ENCODE measurements at regions not wholly inside any gene's neighbourhood (a gene's known extent, or its start where the extent isn't known, plus 50 kb on each side); places are given as distances from the start of the nearest gene placed in this dataset.

GRCh38 chr6:95243053-95243452 is 334.3 kb upstream of the MANEA start:
- no peak for DNase-seq (ENCODE audit: low spot score)

GRCh38 chr6:95244751-95245150 is 332.6 kb upstream of the MANEA start:
- DNase-seq (ENCODE audit: low spot score): no peak

- DNase-seq (ENCODE audit: low spot score): no peak
Observed at GRCh38 chr6:95248499-95248898, 328.8 kb upstream of the MANEA start.

DNA sequence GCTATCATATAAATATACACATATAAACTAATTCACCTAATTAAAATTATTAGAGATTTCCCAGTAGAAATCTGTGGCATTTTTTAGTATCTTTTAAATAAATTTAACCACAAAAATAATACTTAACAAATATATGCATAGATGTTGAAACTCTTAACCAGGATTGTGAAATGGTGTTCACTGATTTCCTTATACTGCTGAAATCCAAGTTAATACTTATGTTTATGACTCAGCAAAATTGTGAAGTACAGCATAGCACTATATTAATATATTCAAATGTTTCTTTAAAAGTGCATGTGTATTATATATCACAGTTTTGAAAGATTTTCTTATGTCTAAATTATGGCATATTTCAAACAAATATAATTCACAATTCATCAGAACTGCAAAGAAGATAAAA is 328.2 kb upstream of the MANEA start:
- no peak for DNase-seq (ENCODE audit: low spot score)

DNA sequence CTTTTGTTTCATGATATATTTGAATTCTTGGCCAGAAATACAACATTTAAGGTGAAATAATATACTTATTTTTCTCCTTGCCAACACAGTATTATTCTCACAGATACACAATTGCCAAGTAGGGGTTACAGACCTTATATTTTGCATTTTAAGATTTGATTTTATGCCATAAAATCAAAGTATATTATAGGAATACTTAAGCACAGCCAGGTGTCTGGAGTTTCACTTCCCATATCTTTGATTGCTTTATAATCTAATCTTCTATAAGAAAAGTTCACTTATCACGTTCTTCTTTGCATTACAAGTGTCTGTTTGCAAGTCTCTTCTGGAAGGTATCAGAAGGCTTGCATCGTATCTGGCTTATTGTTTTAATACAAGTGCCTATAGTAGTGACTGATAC is 327.7 kb upstream of the MANEA start:
- no peak for DNase-seq (ENCODE audit: low spot score)

GRCh38 chr6:95263840-95264239 is 313.5 kb upstream of the MANEA start:
- no peak for DNase-seq (ENCODE audit: low spot score)

- no peak for DNase-seq (ENCODE audit: low spot score)
Observed at GRCh38 chr6:95266537-95267258, 310.6 kb upstream of the MANEA start.

DNA sequence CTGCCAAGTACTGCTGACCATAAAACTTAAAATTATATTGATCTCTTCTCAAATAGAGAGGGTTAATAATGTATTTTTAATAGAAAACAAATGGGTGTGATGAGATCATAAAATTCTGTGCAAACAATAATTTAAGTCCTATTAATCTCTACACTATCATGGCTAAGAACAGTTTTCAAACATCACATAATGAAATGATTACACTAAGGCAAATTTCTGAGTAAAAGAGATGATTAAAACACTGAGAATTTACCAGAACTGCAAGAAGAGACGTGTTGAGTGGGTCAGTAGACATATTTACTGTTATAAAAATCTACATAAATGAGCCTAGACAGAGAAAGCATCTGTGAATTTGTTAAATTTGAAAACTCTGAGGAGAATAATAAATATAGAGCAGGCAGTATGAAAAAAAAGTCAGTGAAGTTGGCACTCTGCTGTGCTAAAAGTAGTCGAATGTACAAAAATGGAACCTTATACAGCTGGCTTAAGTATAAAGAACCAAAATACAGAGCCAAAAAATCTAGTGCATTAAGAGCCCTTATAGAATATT is 302.6 kb upstream of the MANEA start:
- no peak for DNase-seq (ENCODE audit: low spot score)

DNA sequence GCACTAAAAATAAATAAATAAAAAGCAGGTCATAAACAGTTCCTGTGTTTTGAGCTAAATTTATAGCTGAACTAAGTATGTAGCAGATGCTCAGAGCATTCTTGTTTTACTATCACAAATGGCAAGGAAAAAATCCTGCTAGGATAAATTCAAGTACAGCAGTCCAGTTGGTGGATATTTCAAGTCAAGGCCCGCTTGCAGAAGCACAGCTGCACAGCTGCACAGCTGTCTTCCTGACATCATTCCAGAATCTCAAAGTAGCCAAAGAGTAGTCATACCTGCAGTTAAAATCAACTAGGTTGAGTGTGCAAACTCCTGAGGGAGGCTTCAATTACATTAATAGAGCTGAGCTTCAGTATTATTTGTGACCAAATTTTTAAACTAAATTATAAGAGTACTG is 297.7 kb upstream of the MANEA start:
- DNase-seq (ENCODE audit: low spot score): no peak

- peak; percentile 40 for DNase-seq (ENCODE audit: low spot score)
Observed at GRCh38 chr6:95280686-95281273, 296.6 kb upstream of the MANEA start.

- peak; percentile 20 for DNase-seq (ENCODE audit: low spot score)
Observed at GRCh38 chr6:95285881-95286280, 291.5 kb upstream of the MANEA start.

DNA sequence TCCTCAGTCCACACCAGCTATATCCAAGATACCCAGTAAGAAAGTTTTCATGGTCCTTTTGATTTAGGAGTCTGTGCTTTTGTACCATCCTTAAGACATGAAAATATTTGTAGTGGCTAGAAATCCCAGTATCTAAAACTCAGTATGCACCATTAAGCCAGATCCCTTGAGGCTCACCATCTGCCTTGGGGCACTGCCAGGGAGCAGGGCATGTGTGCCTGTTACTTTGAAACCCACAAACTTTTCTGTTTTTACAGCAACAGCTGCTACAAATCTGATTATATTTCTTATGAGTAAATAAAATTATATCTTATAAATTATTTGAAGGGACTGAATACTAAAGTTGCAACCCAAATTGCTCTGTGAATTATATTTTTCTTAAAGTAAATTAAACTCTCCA is 290.5 kb upstream of the MANEA start:
- DNase-seq (ENCODE audit: low spot score): no peak

DNA sequence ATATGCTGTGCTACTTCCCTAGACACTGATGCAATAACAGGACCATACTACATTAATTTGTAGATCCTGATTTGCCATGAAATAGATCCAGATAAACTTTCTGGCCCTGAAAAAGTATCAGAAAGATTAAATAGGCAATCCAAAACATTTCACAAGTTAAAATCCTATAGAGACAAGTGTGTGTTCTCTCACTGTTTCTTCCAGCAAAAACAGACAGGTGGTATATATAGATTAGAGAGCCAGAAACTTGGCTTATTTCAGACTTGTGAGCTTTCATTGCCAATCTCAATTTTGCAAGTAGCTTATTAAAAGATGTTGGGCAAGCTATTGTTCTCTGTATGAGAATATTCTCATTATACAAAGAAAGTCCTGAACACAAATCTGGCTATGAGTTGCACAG is 289.1 kb upstream of the MANEA start:
- no peak for DNase-seq (ENCODE audit: low spot score)

DNA sequence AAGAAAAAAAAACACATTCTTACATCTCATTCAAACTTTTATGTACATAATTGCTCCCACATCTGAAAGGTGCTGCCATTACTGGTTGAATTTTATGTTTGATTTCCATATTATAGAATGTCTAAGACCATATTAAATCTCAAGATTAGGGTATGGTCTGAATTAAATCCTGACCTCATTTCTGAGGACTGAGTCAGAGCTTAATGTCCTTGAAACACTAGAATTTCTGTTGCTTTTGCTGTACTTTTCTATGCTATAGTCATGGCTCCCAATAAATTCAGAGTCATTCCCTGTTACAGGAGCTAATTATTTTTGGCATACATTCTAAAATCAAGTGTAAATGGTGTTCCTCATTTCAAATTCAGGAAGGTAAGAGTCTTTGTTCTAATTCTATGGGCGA is 285.3 kb upstream of the MANEA start:
- DNase-seq (ENCODE audit: low spot score): no peak

- DNase-seq (ENCODE audit: low spot score): no peak
Observed at GRCh38 chr6:95293257-95293656, 284.1 kb upstream of the MANEA start.

DNA sequence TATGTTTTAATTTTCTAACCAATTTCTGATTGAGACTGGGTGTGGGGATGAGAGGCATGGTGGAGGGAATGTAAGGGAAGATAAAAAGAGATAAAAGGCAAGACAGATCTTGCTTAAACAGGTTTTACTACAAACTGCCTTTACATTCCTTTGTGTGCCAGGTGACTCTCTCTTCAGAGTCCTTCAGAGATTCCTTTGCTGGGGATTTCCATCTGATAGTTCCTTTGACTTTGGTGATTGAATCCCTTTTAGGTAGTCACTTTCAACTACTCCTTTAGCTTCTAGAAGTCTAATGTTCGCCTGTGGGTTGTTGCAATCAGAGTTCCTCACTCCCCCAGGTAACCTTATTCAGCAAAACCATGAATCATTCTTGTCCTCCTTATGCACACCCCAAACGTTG is 283.3 kb upstream of the MANEA start:
- no peak for DNase-seq (ENCODE audit: low spot score)

- no peak for DNase-seq (ENCODE audit: low spot score)
Observed at GRCh38 chr6:95309545-95309944, 267.8 kb upstream of the MANEA start.

GRCh38 chr6:95318137-95318536 is 259.2 kb upstream of the MANEA start:
- DNase-seq (ENCODE audit: low spot score): peak; percentile 17

DNA sequence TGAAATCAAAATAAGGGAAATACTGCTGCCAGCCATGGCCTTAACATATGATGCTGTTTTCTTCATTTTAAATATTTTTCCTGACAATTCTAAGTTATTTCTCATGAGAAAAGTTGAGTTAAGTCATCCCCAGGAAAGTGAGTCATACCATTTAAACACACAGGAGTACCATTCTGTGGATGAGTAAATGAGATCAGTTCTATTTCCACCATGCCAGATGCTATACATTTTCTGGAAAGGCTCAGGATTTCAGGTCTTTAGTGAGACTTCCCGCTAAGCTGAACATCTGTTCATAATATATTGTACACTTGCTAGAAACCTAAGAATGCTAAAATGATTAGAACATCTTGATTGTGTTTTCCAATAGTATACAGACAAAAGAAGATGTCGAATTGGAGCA is 256.2 kb upstream of the MANEA start:
- no peak for DNase-seq (ENCODE audit: low spot score)

DNA sequence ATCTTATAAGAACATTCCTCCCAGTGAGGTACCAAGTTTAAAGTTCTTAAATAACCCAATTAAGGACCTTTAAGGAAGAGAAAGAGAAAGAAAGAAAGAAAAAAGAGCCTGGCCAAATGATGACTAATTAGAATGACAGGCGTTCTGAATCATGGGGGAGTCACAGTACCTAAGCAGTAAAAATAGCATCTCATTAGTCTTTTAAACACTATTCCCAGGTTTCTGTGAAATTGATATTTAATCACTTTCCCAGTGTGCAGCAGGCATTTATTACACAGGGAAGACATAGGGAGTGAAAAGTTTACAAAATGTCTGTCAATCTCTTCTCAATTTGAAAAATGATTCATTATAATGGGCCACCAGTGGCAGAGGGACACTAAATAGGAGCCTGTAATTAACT is 251.4 kb upstream of the MANEA start:
- DNase-seq (ENCODE audit: low spot score): no peak

- no peak for DNase-seq (ENCODE audit: low spot score)
Observed at GRCh38 chr6:95328231-95328630, 249.1 kb upstream of the MANEA start.

GRCh38 chr6:95352064-95352795 is 225.1 kb upstream of the MANEA start:
- no peak for DNase-seq (ENCODE audit: low spot score)

GRCh38 chr6:95354551-95354950 is 222.8 kb upstream of the MANEA start:
- DNase-seq (ENCODE audit: low spot score): no peak

Data from SK-N-DZ (cell line).